Tibial nerve (tissue), 4 donors: ENCODE measurements at regions not wholly inside any gene's neighbourhood (a gene's known extent, or its start where the extent isn't known, plus 50 kb on each side); places are given as distances from the start of the nearest gene placed in this dataset.

Experiments used
- CTCF ChIP-seq, 5 experiments: fragments of 200-600 bp in 3 of 5; fragments of 450-650 bp in 2 of 5; sonication (generic) in 3 of 5; IDR thresholded peaks; one replicate each; pipeline ENCODE4 v1.5.1; 2016 to 2019; ENCODE audit warnings: antibody characterized with exemption in 5 of 5, mild to moderate bottlenecking in 3 of 5, moderate library complexity in 2 of 5
- EP300 ChIP-seq, 2 donors: sonication (generic); formaldehyde crosslinking; IDR thresholded peaks; one replicate each; pipeline ENCODE4 v1.6.1; 2017; ENCODE audit warnings: antibody characterized with exemption in 2 of 2, mild to moderate bottlenecking in 1 of 2

- TF ChIP-seq CTCF (IDR thresholded peaks at IDR 0.05): no peak
- TF ChIP-seq EP300 (IDR thresholded peaks at IDR 0.05): no peak
These were observed 174.1 kb upstream of the NR4A3 start for GRCh38 chr9:99647604-99648003.
